GM13976 (cell line): ENCODE measurements at regions not wholly inside any gene's neighbourhood (a gene's known extent, or its start where the extent isn't known, plus 50 kb on each side); places are given as distances from the start of the nearest gene placed in this dataset.

Source experiments
- DNase-seq: peaks from one replicate; pipeline ENCODE4 v3.0.0; 2012; ENCODE audit warnings: low spot score
- in situ Hi-C: fragments of 300-500 bp; cut with MboI; formaldehyde crosslinking; loops from one replicate; pipeline ENCODE4 v1.12.0; 2022; ENCODE audit warnings: low sequenced_read_pairs, mixed read lengths, inconsistent platforms; ENCODE audit not compliant: unreplicated experiment
- TF ChIP-seq, protein P1 (sequence below): IDR thresholded peaks from 2 replicates; pipeline ENCODE4 v1.5.1; 2012; ENCODE audit warnings: borderline replicate concordance, mild to moderate bottlenecking; ENCODE audit not compliant: insufficient read depth; ENCODE audit errors: extremely low read depth, missing control alignments, control extremely low read depth

DNA sequence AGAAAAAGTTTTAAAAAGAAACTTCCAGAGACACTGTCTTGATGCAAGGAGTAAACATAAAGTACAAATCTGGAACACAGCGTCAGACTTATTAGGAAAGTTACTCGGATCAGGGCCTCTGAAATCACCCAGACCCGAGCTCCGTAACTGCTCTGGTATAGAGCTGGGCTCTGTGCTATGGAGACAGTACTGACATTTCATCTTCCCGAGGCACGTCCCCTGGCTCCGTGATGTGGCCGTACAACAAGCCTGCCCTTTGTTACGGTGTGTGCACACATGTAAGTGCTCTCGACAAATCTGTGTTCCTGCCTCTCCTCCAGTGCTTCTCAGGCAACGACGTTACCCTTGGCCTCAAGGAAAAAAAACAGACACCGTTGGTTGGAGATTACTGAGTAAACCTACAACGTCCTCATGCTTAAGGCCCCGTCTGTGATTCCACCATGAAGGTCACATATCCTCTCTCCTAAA is 107.0 kb upstream of the IRF2BP2 start:
- in situ Hi-C loops, result no loop called here
- no peak for DNase-seq
- TF ChIP-seq, protein P1, sequence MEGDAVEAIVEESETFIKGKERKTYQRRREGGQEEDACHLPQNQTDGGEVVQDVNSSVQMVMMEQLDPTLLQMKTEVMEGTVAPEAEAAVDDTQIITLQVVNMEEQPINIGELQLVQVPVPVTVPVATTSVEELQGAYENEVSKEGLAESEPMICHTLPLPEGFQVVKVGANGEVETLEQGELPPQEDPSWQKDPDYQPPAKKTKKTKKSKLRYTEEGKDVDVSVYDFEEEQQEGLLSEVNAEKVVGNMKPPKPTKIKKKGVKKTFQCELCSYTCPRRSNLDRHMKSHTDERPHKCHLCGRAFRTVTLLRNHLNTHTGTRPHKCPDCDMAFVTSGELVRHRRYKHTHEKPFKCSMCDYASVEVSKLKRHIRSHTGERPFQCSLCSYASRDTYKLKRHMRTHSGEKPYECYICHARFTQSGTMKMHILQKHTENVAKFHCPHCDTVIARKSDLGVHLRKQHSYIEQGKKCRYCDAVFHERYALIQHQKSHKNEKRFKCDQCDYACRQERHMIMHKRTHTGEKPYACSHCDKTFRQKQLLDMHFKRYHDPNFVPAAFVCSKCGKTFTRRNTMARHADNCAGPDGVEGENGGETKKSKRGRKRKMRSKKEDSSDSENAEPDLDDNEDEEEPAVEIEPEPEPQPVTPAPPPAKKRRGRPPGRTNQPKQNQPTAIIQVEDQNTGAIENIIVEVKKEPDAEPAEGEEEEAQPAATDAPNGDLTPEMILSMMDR, result no peak

DNA sequence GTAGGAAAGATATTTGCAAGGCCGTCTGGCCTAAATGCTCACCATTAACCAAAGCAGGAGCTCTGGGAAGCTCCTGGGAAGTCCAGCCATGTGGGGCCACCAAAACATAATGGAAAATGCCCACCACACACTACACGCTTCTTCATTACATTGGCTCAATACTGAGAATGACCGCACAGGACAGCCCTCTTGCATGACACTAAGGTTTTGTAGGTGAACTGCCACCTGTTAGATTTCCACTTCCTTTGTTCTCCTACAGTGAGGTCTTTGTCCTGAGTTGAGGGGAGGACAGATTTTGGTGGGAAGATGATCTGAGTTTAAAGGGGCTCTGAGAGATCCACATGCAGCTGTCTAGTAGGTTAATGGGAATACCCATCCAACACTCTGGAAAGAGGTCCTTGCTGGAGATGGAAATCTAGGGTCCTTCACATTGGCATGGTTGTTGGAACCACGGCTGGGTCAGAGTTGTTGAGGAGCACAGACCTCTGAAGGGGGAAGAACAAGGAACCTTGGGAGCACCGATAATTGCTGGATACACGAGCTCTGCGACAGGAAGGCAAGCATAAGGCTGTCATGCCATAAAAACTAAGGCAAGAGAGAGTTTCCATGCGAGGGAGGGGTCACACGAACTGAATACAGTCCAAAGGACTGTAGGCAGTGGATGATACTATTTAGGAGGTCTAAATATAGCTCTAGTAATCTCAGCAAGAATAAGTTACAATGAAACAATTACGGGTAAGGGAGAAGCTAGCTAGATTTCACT is 105.5 kb upstream of the IRF2BP2 start:
- TF ChIP-seq, protein P1, result no peak
- DNase-seq, result no peak
- in situ Hi-C loops, result no loop called here

DNA sequence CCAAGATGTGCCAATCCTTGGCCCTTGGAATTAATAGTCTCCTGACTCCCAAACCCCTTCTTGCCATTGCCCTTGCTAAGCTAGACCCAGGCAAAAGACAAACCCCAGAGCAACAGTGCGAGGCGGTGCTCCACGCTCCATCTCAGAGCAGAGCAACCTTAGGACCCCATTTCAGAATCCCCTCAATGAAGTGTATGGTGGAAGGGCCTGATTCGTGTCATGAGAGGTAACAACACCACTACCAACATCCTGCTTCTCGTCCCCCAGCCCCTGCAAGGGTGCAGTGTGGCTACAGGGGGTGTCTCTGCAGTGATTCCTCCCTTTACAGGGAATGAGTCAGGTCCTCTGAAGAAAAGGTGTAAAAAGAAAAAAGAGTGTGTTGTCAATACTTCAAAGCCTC is 103.9 kb upstream of the IRF2BP2 start:
- no peak for DNase-seq
- TF ChIP-seq, protein P1, result no peak
- in situ Hi-C loops, result no loop called here

DNA sequence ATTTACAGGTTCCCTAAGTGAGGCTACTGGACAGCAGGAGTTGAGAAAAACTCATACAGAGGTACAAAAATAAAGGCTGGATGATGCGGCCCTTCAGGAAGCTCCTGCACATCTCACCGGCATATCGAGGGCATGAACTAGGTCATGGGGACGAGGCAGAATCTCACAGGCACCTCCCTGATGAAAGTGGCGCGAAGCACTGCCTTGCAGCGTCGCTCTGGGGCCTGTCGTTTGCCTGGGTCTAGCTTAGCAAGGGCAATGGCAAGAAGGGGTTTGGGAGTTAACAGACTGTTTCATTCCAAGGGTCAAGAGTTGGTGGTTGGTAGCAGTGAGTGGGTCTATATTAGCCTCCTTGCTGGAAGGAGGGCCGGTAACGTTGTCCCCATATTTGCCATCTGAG is 103.5 kb upstream of the IRF2BP2 start:
- TF ChIP-seq, protein P1, result no peak
- DNase-seq, result no peak
- in situ Hi-C loops, result no loop called here

GRCh38 chr1:234712891-234713305 is 102.9 kb upstream of the IRF2BP2 start:
- TF ChIP-seq, protein P1, result no peak
- in situ Hi-C loops, result no loop called here
- no peak for DNase-seq

- in situ Hi-C loops, result no loop called here
- no peak for DNase-seq
- TF ChIP-seq, protein P1, result no peak
Measured at GRCh38 chr1:234710936-234711724, 101.2 kb upstream of the IRF2BP2 start.
